PC-9 (cell line): ENCODE measurements at regions not wholly inside any gene's neighbourhood (a gene's known extent, or its start where the extent isn't known, plus 50 kb on each side); places are given as distances from the start of the nearest gene placed in this dataset.

Experiments used
- EZH2 ChIP-seq: fragments of 200-600 bp; sonication (generic); IDR thresholded peaks from 2 replicates; pipeline ENCODE4 v1.8.0; 2017; ENCODE audit warnings: antibody characterized with exemption, low read depth
- TF ChIP-seq, protein P1 (sequence below): fragments of 200-600 bp; sonication (generic); conservative IDR thresholded peaks from 2 replicates; pipeline ENCODE4 v1.6.1; 2017; ENCODE audit warnings: mixed run types, antibody characterized with exemption, mild to moderate bottlenecking, moderate library complexity

GRCh38 chr6:6973721-6974120 lies 134.0 kb upstream of the RREB1 start:
- TF ChIP-seq, protein P1, sequence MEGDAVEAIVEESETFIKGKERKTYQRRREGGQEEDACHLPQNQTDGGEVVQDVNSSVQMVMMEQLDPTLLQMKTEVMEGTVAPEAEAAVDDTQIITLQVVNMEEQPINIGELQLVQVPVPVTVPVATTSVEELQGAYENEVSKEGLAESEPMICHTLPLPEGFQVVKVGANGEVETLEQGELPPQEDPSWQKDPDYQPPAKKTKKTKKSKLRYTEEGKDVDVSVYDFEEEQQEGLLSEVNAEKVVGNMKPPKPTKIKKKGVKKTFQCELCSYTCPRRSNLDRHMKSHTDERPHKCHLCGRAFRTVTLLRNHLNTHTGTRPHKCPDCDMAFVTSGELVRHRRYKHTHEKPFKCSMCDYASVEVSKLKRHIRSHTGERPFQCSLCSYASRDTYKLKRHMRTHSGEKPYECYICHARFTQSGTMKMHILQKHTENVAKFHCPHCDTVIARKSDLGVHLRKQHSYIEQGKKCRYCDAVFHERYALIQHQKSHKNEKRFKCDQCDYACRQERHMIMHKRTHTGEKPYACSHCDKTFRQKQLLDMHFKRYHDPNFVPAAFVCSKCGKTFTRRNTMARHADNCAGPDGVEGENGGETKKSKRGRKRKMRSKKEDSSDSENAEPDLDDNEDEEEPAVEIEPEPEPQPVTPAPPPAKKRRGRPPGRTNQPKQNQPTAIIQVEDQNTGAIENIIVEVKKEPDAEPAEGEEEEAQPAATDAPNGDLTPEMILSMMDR = no peak
- no peak for TF ChIP-seq EZH2
